HG02973 (cell line): ENCODE measurements at regions not wholly inside any gene's neighbourhood (a gene's known extent, or its start where the extent isn't known, plus 50 kb on each side); places are given as distances from the start of the nearest gene placed in this dataset.

Experiments used
- ATAC-seq: cut with Tn5 transposase; IDR thresholded peaks from one replicate; pipeline ENCODE4 v1.9.1; 2021; ENCODE audit warnings: moderate library complexity; ENCODE audit not compliant: unreplicated experiment

DNA sequence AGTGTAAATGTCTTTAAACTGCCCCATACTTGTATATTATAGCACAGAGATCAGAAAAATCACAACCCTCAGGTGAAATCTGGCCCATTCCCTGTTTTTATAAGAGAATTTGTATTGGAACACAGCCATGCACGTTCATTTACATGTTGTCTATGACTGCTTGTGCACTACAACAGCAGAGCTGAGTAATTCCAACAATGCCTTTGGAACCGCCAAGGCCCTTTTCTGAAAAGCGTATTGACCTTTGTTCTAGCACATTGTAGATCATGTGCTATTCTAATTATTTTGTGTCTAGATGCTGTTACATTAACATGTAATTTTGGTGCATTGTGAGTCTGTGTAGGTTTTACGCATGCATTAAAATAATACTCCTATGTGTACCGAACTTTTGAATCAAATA lies 339.6 kb downstream of the CHRM3 start:
- no peak for ATAC-seq

- no peak for ATAC-seq
These were observed 344.0 kb downstream of the CHRM3 start for GRCh38 chr1:239730378-239730777.

- no peak for ATAC-seq
These were observed 344.8 kb downstream of the CHRM3 start for GRCh38 chr1:239731082-239731748.

- ATAC-seq = no peak
These were observed 346.4 kb downstream of the CHRM3 start for GRCh38 chr1:239732770-239733169.

DNA sequence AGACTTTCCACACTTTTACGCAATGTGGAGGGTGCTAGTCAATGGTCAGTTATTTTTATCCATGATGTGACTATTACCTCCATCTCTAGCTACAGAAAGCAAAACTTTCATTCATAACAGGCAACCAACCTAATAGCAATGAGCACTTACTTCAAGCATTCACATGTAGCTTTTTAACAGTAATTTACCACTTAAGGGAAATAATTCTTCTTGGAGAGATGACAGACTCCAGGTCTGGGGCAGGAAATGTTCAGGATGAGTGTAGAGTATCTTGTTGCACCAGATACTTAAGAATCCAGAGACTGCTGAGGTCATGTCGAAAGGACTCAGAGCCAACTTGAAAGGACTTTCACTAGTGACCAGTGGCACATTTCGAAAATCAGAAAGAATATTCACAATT lies 347.6 kb downstream of the CHRM3 start:
- no peak for ATAC-seq

DNA sequence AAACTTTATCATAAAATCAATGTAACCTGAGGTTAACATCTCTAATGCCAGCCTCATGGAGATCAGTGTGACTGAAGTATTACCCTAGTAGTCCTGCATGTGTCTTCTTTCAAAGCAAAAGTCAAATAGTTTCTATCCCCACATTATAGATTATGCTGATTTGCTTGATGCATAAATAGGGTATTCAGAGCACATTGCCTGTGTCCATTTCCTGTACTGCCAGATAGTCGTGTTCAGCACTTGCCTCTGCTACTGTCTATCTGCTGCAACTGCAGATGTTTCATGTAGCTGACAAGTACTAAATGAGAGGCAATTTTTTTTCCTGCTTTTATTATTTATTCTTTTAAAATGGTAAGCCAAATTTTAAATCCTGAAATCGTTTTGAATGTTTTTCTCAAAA lies 348.7 kb downstream of the CHRM3 start:
- no peak for ATAC-seq

DNA sequence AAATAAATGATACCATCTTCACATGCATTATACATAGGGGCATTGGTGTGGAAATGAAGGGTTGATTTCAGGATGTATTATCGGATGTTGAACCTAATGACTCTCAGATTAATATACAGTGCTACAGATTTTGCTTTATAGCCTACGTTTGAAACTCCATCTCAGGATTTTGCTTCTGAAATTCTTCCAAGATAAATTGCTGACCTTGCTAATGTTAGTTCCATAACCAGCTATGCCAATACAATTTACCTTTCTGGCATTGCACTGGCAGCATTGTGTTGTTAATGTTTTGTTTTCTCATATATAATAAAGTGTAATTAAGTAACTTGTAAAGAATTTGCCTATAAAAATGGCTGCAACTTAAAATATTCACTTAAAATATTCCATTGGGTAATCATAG lies 350.1 kb downstream of the CHRM3 start:
- ATAC-seq = no peak

GRCh38 chr1:239739375-239739774 lies 352.3 kb upstream of the FMN2 start:
- ATAC-seq = no peak

- no peak for ATAC-seq
These were observed 351.8 kb upstream of the FMN2 start for GRCh38 chr1:239739919-239740318.

DNA sequence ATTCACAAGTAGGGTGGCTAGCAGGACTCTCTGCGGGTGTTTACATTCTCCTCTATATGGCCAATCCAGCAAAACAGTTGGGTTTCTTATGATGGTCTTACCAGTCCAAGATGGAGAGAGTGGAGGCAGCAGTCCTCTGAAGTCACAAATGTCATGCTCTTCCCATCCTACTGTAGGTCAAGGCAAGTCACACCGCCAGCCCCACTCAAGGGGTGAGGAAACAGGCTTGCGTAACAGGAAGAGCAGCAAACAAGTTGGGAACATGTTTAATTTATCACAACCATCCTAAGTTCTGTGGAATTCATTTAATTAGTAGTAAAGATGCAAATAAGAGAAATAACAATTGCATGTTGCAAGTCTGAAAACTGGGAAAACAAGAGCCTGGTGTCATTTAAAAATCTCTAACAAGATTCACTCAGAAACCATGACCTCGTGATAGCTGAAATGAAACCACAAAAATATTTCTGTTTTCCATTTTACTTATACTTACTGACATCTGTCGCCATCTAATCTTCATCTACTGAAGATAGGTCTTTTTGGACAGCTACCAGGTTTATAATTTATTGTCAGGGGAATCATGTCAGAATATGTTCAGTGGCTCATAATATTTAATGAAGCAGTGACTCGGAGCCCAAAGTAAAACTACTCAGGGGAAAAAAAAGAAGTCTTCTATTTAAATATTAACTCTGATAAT lies 349.1 kb upstream of the FMN2 start:
- no peak for ATAC-seq

DNA sequence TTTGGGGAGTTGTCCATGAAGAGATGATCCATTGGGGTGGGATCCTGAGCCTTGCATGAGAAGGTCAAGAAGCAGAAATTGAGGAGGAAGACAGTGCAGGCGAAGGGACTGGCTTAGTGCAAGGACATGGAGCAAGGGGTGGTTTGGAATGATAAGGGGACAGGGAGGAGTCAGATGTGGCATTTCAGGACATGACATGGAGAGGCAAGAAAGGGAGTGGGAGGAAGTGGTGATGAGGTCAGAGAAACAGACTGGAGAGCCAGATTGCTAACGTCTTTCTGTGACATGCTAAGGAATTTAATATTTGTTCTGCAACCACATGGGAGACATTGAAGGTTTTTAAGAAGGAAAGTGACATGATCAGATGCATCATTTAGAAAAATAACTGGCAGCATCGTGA lies 346.8 kb upstream of the FMN2 start:
- no peak for ATAC-seq

DNA sequence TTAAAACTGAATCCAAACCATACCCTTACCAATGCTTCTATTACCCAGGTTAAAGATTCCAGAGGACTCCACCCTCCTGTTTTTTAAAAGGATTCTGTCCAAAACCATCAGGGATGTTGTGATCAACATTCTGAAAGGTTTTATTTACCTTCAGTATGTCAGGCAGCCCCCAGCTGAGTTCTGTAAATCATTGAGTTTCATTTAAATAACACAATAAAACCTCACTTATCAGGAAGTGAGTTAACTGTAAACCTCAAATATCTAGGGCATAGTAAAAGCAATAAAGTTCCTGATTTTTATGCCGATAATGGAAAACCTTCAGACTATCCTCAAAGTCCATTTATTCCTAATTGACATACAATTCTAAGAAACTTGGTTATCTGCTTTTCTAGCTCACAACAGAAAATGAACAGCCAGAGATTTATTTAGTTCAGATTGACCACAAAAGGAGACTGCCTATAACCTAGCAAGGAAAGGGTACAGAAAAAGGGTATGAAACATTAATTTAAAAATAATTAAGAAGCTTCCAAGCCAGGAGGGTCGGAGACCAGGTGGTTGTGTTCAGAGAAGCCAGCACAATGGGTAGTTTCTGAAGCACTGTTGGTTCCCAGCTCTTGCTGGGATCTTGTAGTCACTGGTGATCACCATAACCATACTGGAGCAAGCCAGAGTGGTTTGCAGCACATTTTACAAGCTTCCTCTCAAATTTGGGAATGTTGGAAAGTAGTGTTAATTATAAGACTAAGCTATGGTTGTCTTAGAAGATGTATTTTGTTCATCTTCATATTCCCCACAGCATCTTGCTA lies 336.4 kb upstream of the FMN2 start:
- no peak for ATAC-seq

DNA sequence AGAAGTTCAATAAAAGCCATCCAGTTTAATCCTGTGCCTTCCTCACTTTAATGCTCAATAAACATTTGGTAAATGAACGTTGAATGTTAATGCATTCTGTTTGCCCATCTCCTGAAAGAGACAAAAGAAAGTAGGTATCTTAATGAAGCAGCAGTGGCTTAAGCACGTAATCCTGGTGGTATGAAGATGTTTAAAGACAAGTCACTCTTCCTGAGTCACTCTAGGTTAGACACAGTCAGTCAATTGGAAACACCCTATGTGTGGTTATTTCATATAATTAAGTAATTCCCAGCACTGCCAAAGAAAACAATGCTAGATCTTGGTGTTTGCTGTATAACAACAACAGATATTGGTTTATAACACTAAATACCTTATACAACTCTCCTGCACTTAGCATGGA lies 334.0 kb upstream of the FMN2 start:
- ATAC-seq = no peak

DNA sequence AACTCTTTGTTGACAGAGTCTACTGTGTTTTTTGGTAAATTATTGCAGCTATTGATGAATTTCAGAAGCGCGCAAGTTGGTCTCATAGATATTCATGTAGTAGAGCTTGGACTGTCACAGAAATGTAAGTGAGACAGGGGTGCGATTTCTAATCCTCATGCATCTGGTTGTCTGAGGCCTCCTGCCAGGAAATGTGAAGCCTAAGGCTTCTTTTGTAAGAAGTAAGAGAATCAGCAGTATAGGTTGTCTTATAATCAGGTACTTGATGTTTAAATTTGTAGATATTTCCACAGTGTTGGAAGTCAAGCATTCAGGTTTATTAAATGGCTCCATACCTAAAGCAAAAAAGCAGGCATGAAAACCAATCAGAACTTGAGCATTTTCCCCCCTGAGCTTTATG lies 332.9 kb upstream of the FMN2 start:
- no peak for ATAC-seq

DNA sequence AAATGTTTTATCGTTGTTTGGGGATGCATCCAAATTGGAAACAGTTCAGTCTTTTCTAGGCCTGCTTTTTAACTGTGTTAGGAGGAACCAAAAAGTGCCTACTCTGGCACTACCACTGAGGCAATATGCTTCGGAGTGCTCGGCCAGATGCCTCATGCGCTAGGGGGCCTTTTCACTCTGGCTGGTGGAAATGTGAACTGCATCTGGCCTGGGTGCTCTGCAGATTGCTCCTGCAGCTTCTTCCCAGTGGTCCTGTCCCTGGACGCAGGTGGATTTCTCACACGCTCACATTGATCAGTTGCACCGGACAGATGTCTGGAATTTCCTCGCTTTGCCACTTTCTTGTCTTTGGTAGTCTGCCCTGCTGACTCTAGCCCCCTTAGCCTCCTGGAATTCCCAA lies 330.2 kb upstream of the FMN2 start:
- ATAC-seq = no peak

DNA sequence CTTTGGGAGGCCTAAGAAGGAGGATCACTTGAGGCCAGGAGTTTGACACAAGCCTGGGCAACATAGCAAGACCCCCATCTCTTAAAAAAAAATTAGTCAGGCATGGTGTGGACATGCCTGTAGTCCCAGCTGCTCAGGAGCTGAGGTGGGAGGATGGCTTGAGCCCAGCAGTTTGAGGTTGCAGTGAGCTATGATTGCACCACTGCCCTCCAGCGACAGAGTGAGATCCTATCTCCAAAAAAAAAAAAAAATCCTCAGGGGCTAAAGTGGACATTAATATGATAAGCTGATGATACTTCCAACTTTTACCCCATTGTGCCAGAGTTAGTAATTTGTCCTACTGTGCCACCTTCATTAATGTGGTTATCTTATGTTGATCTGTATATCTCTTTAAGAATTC lies 327.8 kb upstream of the FMN2 start:
- no peak for ATAC-seq

GRCh38 chr1:239764546-239764945 lies 327.1 kb upstream of the FMN2 start:
- no peak for ATAC-seq

DNA sequence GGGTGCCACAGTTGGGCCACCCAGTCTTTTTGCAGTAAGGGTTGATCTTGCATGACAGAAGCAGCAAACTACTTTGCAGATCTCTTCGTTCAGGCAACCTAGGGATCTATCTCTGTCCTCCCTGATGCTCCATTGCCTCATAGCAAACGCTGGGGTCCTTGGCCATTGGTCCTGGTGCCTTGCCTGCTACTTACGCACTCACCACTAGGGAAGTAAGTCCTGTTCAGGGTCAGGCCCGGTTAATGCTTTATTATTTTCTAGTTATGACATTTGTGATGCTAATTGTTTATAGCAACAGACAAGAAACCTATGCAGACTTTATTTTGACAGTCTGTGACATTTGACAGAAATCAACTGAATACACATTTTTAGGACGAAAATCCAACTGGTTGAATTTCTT lies 326.5 kb upstream of the FMN2 start:
- no peak for ATAC-seq

- no peak for ATAC-seq
These were observed 320.1 kb upstream of the FMN2 start for GRCh38 chr1:239771550-239771949.

- ATAC-seq = no peak
These were observed 319.2 kb upstream of the FMN2 start for GRCh38 chr1:239772446-239772845.

GRCh38 chr1:239775466-239775865 lies 316.2 kb upstream of the FMN2 start:
- ATAC-seq = no peak

DNA sequence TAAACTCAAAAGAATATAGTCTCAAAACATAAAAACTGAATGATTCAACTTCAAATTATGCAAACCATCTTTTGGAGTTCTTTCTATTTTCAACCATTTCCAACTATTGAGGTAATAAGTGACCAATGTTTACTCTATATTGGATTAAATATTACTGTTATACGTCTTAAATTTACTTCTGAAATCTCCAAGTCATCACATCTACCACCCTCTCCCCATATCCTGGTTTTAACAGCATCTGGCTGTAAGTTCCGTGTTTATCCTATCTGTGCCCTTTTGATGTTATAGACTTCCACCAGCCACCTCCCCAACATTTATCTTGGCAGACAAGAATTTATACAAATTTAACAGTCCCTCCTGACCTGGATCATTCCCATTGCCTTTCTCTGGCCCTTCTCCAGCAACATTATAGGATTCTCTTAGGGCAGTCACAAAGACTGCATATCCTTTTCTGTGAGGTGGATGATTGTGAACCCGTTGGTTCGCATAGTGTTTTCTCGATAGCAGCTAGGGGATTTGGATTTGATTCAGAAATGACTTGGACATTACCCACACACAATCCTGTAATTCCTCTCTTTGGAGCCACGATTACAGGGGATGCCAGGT lies 313.4 kb upstream of the FMN2 start:
- ATAC-seq = no peak
